ENCODE measurements at regions not wholly inside any gene's neighbourhood (a gene's known extent, or its start where the extent isn't known, plus 50 kb on each side); places are given as distances from the start of the nearest gene placed in this dataset.

DNA sequence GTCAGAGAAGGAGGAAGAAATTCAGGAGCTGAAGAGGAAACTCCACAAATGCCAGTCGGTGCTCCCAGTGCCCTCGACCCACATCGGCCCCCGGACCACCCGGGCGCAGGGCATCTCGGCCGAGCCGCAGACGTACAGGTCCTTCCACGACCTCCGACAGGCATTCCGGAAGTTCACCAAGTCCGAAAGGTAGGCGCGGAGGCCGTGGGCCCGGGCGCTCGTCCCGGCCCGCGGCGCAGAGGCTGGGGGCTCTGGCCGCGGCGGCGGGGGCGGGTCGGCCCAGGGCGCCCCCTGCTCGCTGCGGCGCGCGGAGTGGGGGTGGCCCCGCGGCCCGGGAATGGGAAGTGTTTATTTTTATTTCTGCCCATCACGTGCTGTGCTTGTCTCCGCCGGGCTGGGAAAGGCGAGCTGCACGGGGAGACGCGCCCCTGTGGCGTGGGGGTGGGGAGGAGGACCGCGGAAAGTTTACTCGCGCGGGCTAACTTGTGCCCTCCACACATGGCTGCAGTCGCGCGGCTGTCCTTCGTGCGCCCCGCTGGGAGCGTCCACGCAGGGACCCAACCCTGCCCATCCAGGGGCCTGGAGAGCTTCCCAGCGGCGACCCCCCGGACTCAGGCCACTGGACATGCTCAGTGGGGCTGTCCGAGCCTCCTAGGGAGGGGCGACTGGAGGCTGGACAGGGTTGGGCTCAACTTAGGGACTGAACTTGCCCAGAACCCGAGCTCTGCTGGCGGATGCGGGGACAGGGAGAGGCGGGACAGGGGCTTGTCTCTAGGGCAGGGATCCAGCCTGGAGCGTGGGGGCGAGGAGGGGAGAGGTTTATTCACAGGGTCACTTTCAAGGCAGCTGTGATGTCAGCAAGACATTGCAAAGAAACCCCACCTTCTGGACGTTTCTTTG lies 82.6 kb upstream of the PRKG1 start (continued):
- TF ChIP-seq, protein P1, sequence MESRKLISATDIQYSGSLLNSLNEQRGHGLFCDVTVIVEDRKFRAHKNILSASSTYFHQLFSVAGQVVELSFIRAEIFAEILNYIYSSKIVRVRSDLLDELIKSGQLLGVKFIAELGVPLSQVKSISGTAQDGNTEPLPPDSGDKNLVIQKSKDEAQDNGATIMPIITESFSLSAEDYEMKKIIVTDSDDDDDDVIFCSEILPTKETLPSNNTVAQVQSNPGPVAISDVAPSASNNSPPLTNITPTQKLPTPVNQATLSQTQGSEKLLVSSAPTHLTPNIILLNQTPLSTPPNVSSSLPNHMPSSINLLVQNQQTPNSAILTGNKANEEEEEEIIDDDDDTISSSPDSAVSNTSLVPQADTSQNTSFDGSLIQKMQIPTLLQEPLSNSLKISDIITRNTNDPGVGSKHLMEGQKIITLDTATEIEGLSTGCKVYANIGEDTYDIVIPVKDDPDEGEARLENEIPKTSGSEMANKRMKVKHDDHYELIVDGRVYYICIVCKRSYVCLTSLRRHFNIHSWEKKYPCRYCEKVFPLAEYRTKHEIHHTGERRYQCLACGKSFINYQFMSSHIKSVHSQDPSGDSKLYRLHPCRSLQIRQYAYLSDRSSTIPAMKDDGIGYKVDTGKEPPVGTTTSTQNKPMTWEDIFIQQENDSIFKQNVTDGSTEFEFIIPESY (IDR thresholded peaks at IDR 0.05) = no peak
- TF ChIP-seq TAF1 (conservative IDR thresholded peaks at IDR 0.05) (no peak), RXRA (IDR thresholded peaks at IDR 0.05) (no peak)

DNA sequence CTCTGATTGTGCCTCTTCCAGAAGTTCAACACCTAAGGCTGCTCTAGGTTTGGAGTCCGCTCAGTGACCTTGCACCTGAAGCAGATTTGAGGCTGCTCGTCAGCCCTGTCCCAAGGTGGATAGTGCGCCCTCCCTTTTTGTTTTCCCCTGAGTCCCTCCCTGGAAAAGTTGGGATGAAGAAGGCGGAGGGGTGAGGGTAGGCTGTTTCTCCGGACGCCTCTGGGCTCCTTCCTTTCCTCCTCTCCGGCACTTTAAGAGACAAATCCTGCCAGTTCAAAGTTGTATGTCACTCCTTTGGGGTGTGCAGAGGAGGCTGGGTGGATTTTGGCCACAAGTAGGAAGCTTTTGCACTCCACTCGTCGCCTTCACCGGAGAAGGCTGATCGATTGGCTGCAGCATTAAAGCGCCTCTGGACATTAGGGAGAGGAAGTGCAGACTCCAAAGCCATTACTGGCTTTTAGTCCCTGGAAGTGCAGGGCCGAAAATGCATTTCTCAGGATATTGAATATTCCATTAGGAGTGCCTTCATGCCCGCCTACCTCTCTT lies 81.9 kb upstream of the PRKG1 start:
- 19% methylated on average over 14 of the region's 14 CpGs for WGBS
- TF ChIP-seq, protein P2, sequence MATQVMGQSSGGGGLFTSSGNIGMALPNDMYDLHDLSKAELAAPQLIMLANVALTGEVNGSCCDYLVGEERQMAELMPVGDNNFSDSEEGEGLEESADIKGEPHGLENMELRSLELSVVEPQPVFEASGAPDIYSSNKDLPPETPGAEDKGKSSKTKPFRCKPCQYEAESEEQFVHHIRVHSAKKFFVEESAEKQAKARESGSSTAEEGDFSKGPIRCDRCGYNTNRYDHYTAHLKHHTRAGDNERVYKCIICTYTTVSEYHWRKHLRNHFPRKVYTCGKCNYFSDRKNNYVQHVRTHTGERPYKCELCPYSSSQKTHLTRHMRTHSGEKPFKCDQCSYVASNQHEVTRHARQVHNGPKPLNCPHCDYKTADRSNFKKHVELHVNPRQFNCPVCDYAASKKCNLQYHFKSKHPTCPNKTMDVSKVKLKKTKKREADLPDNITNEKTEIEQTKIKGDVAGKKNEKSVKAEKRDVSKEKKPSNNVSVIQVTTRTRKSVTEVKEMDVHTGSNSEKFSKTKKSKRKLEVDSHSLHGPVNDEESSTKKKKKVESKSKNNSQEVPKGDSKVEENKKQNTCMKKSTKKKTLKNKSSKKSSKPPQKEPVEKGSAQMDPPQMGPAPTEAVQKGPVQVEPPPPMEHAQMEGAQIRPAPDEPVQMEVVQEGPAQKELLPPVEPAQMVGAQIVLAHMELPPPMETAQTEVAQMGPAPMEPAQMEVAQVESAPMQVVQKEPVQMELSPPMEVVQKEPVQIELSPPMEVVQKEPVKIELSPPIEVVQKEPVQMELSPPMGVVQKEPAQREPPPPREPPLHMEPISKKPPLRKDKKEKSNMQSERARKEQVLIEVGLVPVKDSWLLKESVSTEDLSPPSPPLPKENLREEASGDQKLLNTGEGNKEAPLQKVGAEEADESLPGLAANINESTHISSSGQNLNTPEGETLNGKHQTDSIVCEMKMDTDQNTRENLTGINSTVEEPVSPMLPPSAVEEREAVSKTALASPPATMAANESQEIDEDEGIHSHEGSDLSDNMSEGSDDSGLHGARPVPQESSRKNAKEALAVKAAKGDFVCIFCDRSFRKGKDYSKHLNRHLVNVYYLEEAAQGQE (IDR thresholded peaks at IDR 0.05) = no peak
- TF ChIP-seq SP1 (IDR thresholded peaks at IDR 0.05) (no peak), JUND (IDR thresholded peaks at IDR 0.05) (no peak), FOXA2 (IDR thresholded peaks at IDR 0.05) (no peak), NR2F2 (IDR thresholded peaks at IDR 0.05) (no peak), YY1 (IDR thresholded peaks at IDR 0.05) (no peak), HNF4G (IDR thresholded peaks at IDR 0.05) (no peak), RAD21 (IDR thresholded peaks at IDR 0.05) (no peak), HNF4A (conservative IDR thresholded peaks at IDR 0.05) (no peak), FOXA1 (IDR thresholded peaks at IDR 0.05) (no peak), TAF1 (conservative IDR thresholded peaks at IDR 0.05) (no peak), EGR1 (IDR thresholded peaks at IDR 0.05; ENCODE audit: low read depth in 2 of 2) (no peak), GABPA (IDR thresholded peaks at IDR 0.05 in 1 of 2, conservative IDR thresholded peaks at IDR 0.05 in 1 of 2) (no peak), RXRA (IDR thresholded peaks at IDR 0.05) (no peak)
- TF ChIP-seq, protein P1 (IDR thresholded peaks at IDR 0.05) = no peak
- TF ChIP-seq, protein P3, sequence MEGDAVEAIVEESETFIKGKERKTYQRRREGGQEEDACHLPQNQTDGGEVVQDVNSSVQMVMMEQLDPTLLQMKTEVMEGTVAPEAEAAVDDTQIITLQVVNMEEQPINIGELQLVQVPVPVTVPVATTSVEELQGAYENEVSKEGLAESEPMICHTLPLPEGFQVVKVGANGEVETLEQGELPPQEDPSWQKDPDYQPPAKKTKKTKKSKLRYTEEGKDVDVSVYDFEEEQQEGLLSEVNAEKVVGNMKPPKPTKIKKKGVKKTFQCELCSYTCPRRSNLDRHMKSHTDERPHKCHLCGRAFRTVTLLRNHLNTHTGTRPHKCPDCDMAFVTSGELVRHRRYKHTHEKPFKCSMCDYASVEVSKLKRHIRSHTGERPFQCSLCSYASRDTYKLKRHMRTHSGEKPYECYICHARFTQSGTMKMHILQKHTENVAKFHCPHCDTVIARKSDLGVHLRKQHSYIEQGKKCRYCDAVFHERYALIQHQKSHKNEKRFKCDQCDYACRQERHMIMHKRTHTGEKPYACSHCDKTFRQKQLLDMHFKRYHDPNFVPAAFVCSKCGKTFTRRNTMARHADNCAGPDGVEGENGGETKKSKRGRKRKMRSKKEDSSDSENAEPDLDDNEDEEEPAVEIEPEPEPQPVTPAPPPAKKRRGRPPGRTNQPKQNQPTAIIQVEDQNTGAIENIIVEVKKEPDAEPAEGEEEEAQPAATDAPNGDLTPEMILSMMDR (IDR thresholded peaks at IDR 0.05; ENCODE audit: low read depth, low read length, missing input control) = no peak
- TF ChIP-seq, protein P4, sequence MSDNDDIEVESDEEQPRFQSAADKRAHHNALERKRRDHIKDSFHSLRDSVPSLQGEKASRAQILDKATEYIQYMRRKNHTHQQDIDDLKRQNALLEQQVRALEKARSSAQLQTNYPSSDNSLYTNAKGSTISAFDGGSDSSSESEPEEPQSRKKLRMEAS (IDR thresholded peaks at IDR 0.05) = no peak
- TF ChIP-seq, protein P5, sequence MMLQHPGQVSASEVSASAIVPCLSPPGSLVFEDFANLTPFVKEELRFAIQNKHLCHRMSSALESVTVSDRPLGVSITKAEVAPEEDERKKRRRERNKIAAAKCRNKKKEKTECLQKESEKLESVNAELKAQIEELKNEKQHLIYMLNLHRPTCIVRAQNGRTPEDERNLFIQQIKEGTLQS (IDR thresholded peaks at IDR 0.05) = no peak
- Histone ChIP-seq H3K4me1 (ENCODE audit: control insufficient read depth in 4 of 4, insufficient read depth in 4 of 4, low read length in 3 of 4) (peaks cover 3 to 17% (median 10%) of the 10 kb centered on the region in 4 donors), H3K4me3 (ENCODE audit: low read depth in 1 of 3, low read length in 3 of 3) (peak overlapping the region in 2 of 3 donors; percentile 62 to 74), H3K27ac (ENCODE audit: low read depth in 1 of 2, low read length in 2 of 2) (peak overlapping the region; percentile 67 to 70), H3K27me3 (ENCODE audit: control insufficient read depth in 4 of 4, insufficient read depth in 4 of 4, low read length in 3 of 4) (peaks cover 0 to 12% (median 3%) of the 10 kb centered on the region in 4 donors), H3K9ac (ENCODE audit: low read depth in 1 of 2, low read length in 2 of 2) (peak overlapping the region in 1 of 2 donors; percentile 22), H3K36me3 (ENCODE audit: control insufficient read depth in 4 of 4, insufficient read depth in 3 of 4, low read depth in 1 of 4, low read length in 3 of 4) (no peaks in the 10 kb centered on the region), H3K9me3 (ENCODE audit: control insufficient read depth in 4 of 4, low read length in 3 of 4) (no peaks in the 10 kb centered on the region)
- DNase-seq (ENCODE audit: low spot score) = no peak

All from liver (tissue), 8 donors.